ENCODE measurements at regions not wholly inside any gene's neighbourhood (a gene's known extent, or its start where the extent isn't known, plus 50 kb on each side); places are given as distances from the start of the nearest gene placed in this dataset.

- TF ChIP-seq CTCF (IDR thresholded peaks at IDR 0.05) (no peak), POLR2AphosphoS5 (IDR thresholded peaks at IDR 0.05) (no peak), POLR2A (IDR thresholded peaks at IDR 0.05) (no peak)
Measured at GRCh38 chr7:67652937-67653336, 656.3 kb downstream of the TYW1 start.
